NOMO-1 treated with dmso at 0.1 percent for 144 hours (cell line): ENCODE measurements at regions not wholly inside any gene's neighbourhood (a gene's known extent, or its start where the extent isn't known, plus 50 kb on each side); places are given as distances from the start of the nearest gene placed in this dataset.
A peak's percentile ranks its signal among the peaks of the same experiment; 100 is the strongest.

ENCODE experiments used
- DNase-seq: peaks from one replicate; lab custom pipeline; 2025; ENCODE audit not compliant: unreplicated experiment; lab: John Stamatoyannopoulos, UW

GRCh38 chr11:8340296-8340695, 76.6 kb upstream of the LMO1 start:
- DNase-seq: peak; percentile 76

GRCh38 chr11:8339592-8340022, 75.9 kb upstream of the LMO1 start:
- DNase-seq: no peak

- no peak for DNase-seq
Measured at GRCh38 chr11:8338138-8338537, 74.5 kb upstream of the LMO1 start.

GRCh38 chr11:8337130-8337795, 73.6 kb upstream of the LMO1 start:
- DNase-seq: no peak

- DNase-seq: no peak
Measured at GRCh38 chr11:8336356-8337129, 72.9 kb upstream of the LMO1 start.

- no peak for DNase-seq
Measured at GRCh38 chr11:8335683-8336082, 72.0 kb upstream of the LMO1 start.

- DNase-seq: no peak
Measured at GRCh38 chr11:8335186-8335585, 71.5 kb upstream of the LMO1 start.

GRCh38 chr11:8333811-8334401, 70.2 kb upstream of the LMO1 start:
- no peak for DNase-seq

- DNase-seq: no peak
Measured at GRCh38 chr11:8333376-8333775, 69.7 kb upstream of the LMO1 start.

- DNase-seq: no peak
Measured at GRCh38 chr11:8332891-8333290, 69.2 kb upstream of the LMO1 start.

- DNase-seq: peak; percentile 69
Measured at GRCh38 chr11:8332196-8332595, 68.5 kb upstream of the LMO1 start.

- DNase-seq: no peak
Measured at GRCh38 chr11:8331767-8332166, 68.1 kb upstream of the LMO1 start.

GRCh38 chr11:8330896-8331295, 67.2 kb upstream of the LMO1 start:
- no peak for DNase-seq

- DNase-seq: no peak
Measured at GRCh38 chr11:8330404-8330803, 66.7 kb upstream of the LMO1 start.

GRCh38 chr11:8329847-8330361, 66.2 kb upstream of the LMO1 start:
- DNase-seq: no peak

- no peak for DNase-seq
Measured at GRCh38 chr11:8329336-8329735, 65.7 kb upstream of the LMO1 start.

- DNase-seq: peak; percentile 85
Measured at GRCh38 chr11:8328848-8329330, 65.2 kb upstream of the LMO1 start.

- DNase-seq: no peak
Measured at GRCh38 chr11:8328231-8328794, 64.6 kb upstream of the LMO1 start.

- DNase-seq: no peak
Measured at GRCh38 chr11:8327761-8328192, 64.1 kb upstream of the LMO1 start.

- no peak for DNase-seq
Measured at GRCh38 chr11:8326337-8326736, 62.7 kb upstream of the LMO1 start.

GRCh38 chr11:8325591-8326304, 62.1 kb upstream of the LMO1 start:
- DNase-seq: no peak
